Stimulated activated effector memory CD8-positive, alpha-beta T cell treated with anti-CD3 and anti-CD28 coated beads, Interleukin-12 subunit alpha, Interleukin-12 subunit beta, amount 100 ng/mL, for 72 hours (primary cell): ENCODE measurements at regions not wholly inside any gene's neighbourhood (a gene's known extent, or its start where the extent isn't known, plus 50 kb on each side); places are given as distances from the start of the nearest gene placed in this dataset.

ENCODE experiments used
- ATAC-seq: fragments of 150-1000 bp; cut with Tn5 transposase; 2 replicates; pipeline ENCODE4 v1.10.0; 2021
- DNase-seq, 2 donors: peaks; one replicate each; pipeline ENCODE4 v3.0.0; 2021 to 2022; ENCODE audit warnings: low spot score in 2 of 2
- H3K27ac Mint-ChIP-seq: one replicate; pipeline ENCODE4 v1.8.0; 2022; ENCODE audit warnings: mild to moderate bottlenecking, mixed read lengths
- H3K36me3 Mint-ChIP-seq: one replicate; pipeline ENCODE4 v1.8.0; 2022; ENCODE audit warnings: mild to moderate bottlenecking, mixed read lengths
- H3K4me1 Mint-ChIP-seq: one replicate; pipeline ENCODE4 v1.8.0; 2022; ENCODE audit warnings: mixed read lengths
- H3K4me3 Mint-ChIP-seq: one replicate; pipeline ENCODE4 v1.8.0; 2022; ENCODE audit warnings: mild to moderate bottlenecking, mixed read lengths
- H3K9me3 Mint-ChIP-seq: one replicate; pipeline ENCODE4 v1.8.0; 2022; ENCODE audit warnings: mixed read lengths

DNA sequence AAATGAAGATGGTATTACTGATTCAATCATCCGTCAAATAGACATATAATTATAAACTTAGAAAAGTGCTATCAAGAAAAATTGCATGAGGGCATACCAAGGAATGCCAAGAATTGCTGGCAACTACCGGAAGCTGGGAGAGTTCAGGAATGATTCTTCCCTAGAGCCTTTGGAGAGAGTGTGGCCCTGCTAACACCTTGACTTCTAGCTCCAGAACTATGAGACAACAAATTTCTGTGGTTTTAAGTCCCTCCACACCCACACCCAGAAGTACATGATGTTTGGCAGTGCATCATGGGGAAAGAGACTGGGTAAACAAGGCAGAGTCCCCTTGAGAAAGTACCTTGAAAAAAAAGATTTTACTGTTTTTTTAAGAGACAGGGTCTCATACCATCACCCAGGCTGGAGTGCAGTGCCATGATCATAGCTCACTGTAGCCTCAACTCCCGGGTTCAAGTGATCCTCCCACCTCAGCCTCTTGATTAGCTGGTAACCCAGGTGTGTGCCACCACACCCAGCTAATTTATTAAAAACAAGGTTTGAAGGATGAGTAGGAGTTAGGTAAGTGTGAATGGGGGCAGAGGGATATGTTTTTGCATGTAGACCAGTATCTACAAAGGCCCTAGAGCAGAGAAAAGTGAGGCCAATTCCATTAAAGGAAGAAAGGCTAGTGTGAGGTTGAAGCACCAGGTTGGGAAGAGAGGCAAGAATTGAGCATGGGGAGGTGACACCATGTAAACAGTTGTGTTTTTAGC lies 53.1 kb downstream of the GSX2 start:
- Mint-ChIP-seq H3K36me3 (no peaks in the 10 kb centered on the region), H3K9me3 (peaks cover 2% of the 10 kb centered on the region), H3K27ac (no peak overlapping the region), H3K4me3 (no peak overlapping the region), H3K4me1 (no peaks in the 10 kb centered on the region)
- ATAC-seq: no peak
- no peak for DNase-seq

DNA sequence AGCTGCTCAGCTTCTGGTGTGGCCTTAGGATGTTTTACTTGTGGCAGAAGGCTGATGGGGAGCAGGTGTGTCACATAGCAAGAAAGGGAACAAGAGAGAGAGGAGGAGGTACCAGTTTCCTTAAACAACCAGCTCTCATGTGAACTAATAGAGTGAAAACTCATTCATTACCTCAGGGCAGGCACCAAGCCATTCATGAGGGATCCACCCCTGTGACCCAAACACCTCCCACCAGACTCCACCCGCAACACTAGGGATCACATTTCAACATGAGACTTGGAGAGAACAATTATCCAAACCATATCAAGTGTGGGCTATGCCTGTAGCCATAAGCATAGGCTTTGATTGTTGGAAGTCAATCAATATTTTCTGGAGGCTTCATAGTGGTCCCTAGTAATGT lies 56.0 kb downstream of the GSX2 start:
- no peak overlapping the region for H3K4me3 Mint-ChIP-seq

DNA sequence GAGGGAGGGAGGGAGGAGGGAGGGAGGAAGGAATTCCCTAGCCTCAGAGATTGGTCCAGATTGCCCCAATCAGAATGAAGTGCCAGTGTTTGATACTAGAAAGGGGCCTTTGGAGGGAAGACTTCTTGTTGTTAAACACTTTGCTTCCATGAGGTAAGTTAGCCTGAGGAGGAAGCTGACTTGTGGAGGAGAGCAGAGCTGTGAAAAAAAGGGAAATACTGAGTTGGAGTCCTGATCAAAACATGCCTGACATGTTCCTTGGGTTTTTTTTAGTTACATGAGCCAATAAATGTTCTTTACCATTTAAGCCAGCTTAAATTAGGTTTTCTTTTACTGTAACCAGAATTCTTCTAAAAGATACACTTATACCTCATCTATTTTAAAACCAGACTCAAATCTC lies 57.6 kb downstream of the GSX2 start:
- Mint-ChIP-seq H3K9me3 (peaks cover 3% of the 10 kb centered on the region), H3K36me3 (no peaks in the 10 kb centered on the region), H3K4me3 (no peak overlapping the region), H3K4me1 (no peaks in the 10 kb centered on the region), H3K27ac (no peak overlapping the region)
- ATAC-seq (no peak), DNase-seq (no peak)

More for the DNA sequence above, 56.0 kb downstream of the GSX2 start:
- Mint-ChIP-seq H3K9me3 (peaks cover 3% of the 10 kb centered on the region), H3K36me3 (no peaks in the 10 kb centered on the region), H3K27ac (no peak overlapping the region), H3K4me1 (no peaks in the 10 kb centered on the region)
- ATAC-seq: no peak
- no peak for DNase-seq

DNA sequence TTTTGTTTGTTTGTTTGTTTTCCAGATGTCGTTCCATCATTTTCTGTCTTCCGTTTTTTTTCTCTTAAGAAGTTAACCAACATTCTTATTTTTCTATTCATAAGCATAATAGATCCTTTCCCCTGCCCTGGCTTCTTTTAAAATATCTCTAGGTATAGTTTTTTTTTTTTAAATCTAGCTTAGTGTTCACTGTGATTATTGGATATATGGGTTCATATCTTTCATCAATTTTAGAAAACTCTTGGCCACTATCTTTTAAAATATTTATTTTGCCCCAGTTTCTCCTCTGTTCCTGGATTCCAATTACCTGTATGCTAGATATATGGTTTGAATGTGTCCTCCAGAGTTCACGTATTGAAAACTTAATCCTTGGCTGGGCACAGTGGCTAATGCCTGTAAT lies 59.6 kb downstream of the GSX2 start:
- H3K36me3 Mint-ChIP-seq: no peaks in the 10 kb centered on the region

DNA sequence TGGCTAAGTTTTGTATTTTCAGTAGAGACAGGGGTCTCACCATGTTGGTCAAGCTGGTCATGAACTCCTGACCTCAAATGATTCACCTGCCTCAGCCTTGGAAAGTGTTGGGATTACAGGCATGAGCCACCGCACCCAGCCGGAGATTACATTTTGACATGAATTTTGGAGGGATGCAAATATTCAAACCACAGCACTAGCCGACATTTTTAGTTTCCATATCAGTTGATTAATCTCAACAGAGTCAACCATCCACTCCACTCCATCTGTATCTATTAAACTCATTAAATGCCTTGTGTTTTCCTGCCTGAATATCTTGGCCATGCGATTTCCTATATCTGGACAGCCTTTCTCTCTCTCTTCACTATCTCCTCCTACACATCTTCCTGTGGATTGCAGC lies 64.1 kb upstream of the PDGFRA start:
- DNase-seq: no peak
- H3K27ac Mint-ChIP-seq: no peak overlapping the region
- H3K4me1 Mint-ChIP-seq: no peaks in the 10 kb centered on the region
- H3K36me3 Mint-ChIP-seq: no peaks in the 10 kb centered on the region
- H3K9me3 Mint-ChIP-seq: no peaks in the 10 kb centered on the region
- H3K4me3 Mint-ChIP-seq: no peak overlapping the region
- ATAC-seq: no peak

More for the DNA sequence above, 59.6 kb downstream of the GSX2 start:
- Mint-ChIP-seq H3K9me3 (peaks cover 3% of the 10 kb centered on the region), H3K4me3 (no peak overlapping the region), H3K27ac (no peak overlapping the region), H3K4me1 (no peaks in the 10 kb centered on the region)
- DNase-seq (no peak), ATAC-seq (no peak)

DNA sequence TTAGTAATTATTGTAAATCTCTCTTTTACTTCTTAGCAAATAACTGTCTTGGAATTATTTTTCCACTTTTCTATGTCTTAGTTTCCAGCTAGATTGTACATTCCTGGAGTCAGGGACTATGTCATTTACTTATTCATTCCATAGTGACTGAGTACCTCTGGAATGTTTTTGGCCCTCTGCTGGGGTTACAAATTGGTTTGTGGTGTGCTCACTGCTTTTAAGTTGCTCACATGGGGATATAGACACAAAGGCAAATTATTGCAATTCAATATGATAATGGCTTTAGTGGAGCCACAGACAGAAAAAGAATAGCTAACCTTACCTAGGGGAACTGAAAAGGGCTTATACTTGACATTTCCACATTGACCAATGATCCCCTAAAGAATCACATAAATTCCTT lies 63.7 kb upstream of the PDGFRA start:
- Mint-ChIP-seq H3K27ac (no peak overlapping the region), H3K4me1 (no peaks in the 10 kb centered on the region), H3K4me3 (no peak overlapping the region), H3K36me3 (no peaks in the 10 kb centered on the region), H3K9me3 (no peaks in the 10 kb centered on the region)
- ATAC-seq: no peak
- no peak for DNase-seq

DNA sequence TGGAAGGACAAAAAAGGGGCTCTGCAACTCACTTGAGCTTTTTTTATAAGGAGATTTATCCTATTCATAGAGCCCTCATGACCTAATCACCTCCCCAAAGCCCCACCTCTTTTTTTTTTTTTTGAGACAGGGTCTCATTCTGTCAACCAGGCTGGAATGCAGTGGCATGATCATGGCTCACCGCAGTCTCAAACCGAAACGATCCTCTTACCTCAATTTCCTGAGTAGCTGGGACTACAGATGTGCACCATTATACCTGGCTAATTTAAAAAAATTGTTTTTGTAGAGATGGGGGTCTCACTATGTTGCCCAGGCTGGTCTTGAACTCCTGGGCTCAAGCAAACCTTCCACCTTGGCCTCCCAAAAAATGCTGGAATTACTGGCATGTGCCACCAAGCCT lies 61.6 kb upstream of the PDGFRA start:
- Mint-ChIP-seq H3K4me1 (no peaks in the 10 kb centered on the region), H3K36me3 (no peaks in the 10 kb centered on the region), H3K27ac (no peak overlapping the region), H3K4me3 (no peak overlapping the region), H3K9me3 (no peaks in the 10 kb centered on the region)
- ATAC-seq: no peak
- DNase-seq: no peak

DNA sequence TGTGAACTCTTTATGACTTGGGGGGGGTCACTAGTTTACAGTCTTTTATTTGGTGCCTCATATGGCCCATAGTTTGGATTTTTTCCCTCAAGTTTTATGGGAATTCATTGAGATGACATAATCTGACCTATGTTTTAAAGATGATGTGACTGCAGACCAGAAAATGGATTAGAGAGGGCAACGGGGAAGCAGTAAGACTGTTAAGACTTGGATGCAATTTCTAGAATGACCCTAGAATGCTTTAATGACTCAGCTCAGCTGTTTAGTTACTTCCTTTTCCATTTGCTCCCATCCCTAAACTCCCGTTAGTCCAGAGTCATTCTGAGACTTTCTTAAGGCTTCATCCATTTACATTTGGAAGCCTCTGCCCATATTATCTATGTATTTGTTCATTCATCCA lies 59.9 kb upstream of the PDGFRA start:
- no peak overlapping the region for H3K27ac Mint-ChIP-seq
- no peaks in the 10 kb centered on the region for H3K9me3 Mint-ChIP-seq
- no peak for ATAC-seq
- no peaks in the 10 kb centered on the region for H3K36me3 Mint-ChIP-seq
- H3K4me3 Mint-ChIP-seq: no peak overlapping the region
- no peaks in the 10 kb centered on the region for H3K4me1 Mint-ChIP-seq
- no peak for DNase-seq

DNA sequence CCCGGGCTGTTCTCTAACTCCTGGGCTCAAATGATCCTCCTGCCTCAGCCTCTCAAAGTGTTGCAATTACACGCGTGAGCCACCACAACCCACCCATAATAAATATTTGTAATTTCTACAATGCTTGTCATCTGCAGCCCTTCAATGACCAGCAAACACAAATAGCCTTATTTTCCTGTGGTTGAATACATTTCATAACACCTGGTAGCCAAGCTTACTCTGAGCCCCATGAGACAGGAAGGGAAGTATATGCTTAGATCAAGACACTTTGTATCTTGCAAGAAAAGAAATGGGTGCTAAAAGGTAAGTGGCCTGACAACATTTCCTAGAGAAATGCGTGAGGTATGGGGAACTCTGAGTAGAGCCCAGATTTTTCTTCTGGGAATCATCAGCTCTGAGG lies 56.9 kb upstream of the PDGFRA start:
- ATAC-seq (no peak), DNase-seq (no peak)
- Mint-ChIP-seq H3K27ac (no peak overlapping the region), H3K4me1 (no peaks in the 10 kb centered on the region), H3K36me3 (no peaks in the 10 kb centered on the region), H3K9me3 (no peaks in the 10 kb centered on the region), H3K4me3 (no peak overlapping the region)

DNA sequence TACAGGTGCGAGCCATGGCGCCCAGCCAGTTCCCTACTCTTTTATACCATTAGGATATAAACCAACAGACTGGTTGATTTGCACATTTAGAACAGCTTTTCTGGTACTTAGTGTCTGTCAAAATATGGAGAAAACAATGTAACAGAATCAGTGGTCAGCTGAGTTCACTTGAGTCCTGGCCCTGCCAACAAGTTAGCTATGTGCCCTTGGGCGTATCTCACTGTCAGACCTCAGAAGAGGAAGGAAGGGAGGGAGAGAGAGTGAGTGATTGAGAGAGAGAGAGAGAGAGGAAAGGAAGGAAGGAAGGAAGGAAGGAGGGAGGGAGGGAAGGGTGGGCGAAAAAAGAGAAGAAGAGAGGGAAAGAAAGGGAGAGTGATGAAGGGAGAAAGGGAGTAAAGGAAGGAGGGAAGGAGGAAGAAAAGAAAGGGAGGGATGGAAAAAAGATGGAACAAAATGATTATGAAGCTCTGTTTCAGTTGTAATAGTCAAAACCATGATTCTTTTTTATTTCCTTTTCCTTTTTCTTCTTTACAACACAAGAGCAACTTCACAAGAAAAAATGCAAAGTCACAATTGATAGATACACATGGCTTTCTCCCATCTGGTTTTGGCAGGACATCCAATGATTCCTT lies 55.7 kb upstream of the PDGFRA start:
- no peak overlapping the region for H3K27ac Mint-ChIP-seq
- DNase-seq (no peak), ATAC-seq (no peak)
- H3K36me3 Mint-ChIP-seq: no peaks in the 10 kb centered on the region
- H3K4me3 Mint-ChIP-seq: no peak overlapping the region
- H3K4me1 Mint-ChIP-seq: no peaks in the 10 kb centered on the region
- H3K9me3 Mint-ChIP-seq: no peaks in the 10 kb centered on the region

DNA sequence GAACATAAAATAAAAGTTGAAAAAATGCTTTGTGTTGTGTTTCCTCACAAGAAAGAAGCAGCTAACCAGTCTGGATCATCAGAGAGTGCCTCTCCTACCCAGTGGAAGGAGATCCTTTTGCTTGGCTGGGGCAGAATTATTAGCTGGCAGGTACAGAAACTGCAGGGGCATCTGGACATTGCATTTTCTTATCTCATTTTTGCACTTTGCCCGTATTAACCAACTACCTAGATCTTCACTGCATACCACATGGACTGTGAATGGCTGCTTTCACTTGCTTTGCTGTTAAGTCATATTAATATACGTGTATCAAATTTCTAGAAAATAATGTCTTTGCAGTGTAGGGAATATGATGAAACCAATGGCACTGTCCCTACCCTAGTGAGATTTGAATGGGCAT lies 52.9 kb upstream of the PDGFRA start:
- no peak overlapping the region for H3K27ac Mint-ChIP-seq
- DNase-seq: no peak
- peak; percentile 11 for ATAC-seq
- H3K9me3 Mint-ChIP-seq: no peaks in the 10 kb centered on the region
- H3K4me3 Mint-ChIP-seq: no peak overlapping the region
- no peaks in the 10 kb centered on the region for H3K4me1 Mint-ChIP-seq
- H3K36me3 Mint-ChIP-seq: no peaks in the 10 kb centered on the region
